Pancreas (tissue), 10 donors: ENCODE measurements at regions not wholly inside any gene's neighbourhood (a gene's known extent, or its start where the extent isn't known, plus 50 kb on each side); places are given as distances from the start of the nearest gene placed in this dataset.
A peak's percentile ranks its signal among the peaks of the same experiment; 100 is the strongest.

Source experiments
- ATAC-seq, 4 donors: fragments of 200-7000 bp; cut with Tn5 transposase; one replicate each; pipeline versions ENCODE4 v1.8.0 to v1.9.1; 2020; ENCODE audit warnings: mild to moderate bottlenecking in 4 of 4, moderate library complexity in 4 of 4
- DNase-seq, 6 donors: peaks; one replicate each; pipeline ENCODE4 v3.0.0-alpha.2; 2020
- FAIRE-seq: peaks from 2 replicates; lab custom pipeline; 2012; peaks lifted over from hg19 to GRCh38; lab: Jason Lieb, UNC
- H3K27ac ChIP-seq, 4 donors: fragments of 200-600 bp; sonication (generic); 1 replicate in 3 of 4; 2 replicates in 1 of 4; pipeline versions ENCODE4 v1.5.0 to v1.8.0; 2020
- H3K27me3 ChIP-seq, 4 donors: fragments of 200-600 bp; one replicate each; pipeline ENCODE4 v1.8.0; 2021
- H3K36me3 ChIP-seq, 3 donors: fragments of 200-600 bp; sonication (generic) in 1 of 3; one replicate each; pipeline versions ENCODE4 v1.5.0 to v1.8.0; 2020 to 2021
- H3K4me1 ChIP-seq, 3 donors: fragments of 200-600 bp; one replicate each; pipeline ENCODE4 v1.8.0; 2021
- H3K4me3 ChIP-seq, 4 donors: fragments of 200-600 bp; sonication (generic) in 2 of 4; one replicate each; pipeline versions ENCODE4 v1.5.0 to v1.8.0; 2020 to 2021
- H3K9me3 ChIP-seq, 4 donors: fragments of 200-600 bp; one replicate each; pipeline ENCODE4 v1.8.0; 2021
- CTCF ChIP-seq, 4 donors: fragments of 200-600 bp; sonication (generic) in 3 of 4; IDR thresholded peaks; one replicate each; pipeline versions ENCODE4 v1.5.0 to v1.8.0; 2021; ENCODE audit warnings: antibody characterized with exemption in 4 of 4
- WGBS, 2 donors: extraction: QIAGEN DNeasy Blood & Tissue Kit; methylation state at CpG; one replicate each; pipeline ENCODE4 v1.1.7; 2013; 5-methylcytosine and 5-hydroxymethylcytosine counted together
- intact Hi-C, 3 donors: fragments of 100-400 bp; cut with DNase I; formaldehyde crosslinking; loops; one replicate each; pipeline versions ENCODE4 v1.11.1 to v1.14.2; 2022
- donor health status: healthy with polysubstance abuse.
- donor health status: DM: no; HTN: no; CAD: no; lungs with moderate emphysema.
- donor health status: DM: no; HTN: no; CAD: no.
- donor health status: control.
- donor health status: control.
- donor health status: Bipolar disorder and iron deficiency.
- donor health status: DM: yes; HTN: yes; CAD: no.
- donor health status: DM: no; HTN: no; CAD: no.
- donor health status: DM: no; HTN: no; CAD: no.
- donor health status: DM: yes; HTN: yes; CAD: no.

GRCh38 chr4:186915816-186916215 is 192.2 kb upstream of the FAT1 start:
- Histone ChIP-seq H3K27me3 (no peaks in the 10 kb centered on the region), H3K36me3 (no peaks in the 10 kb centered on the region), H3K27ac (no peak overlapping the region), H3K4me3 (no peak overlapping the region), H3K4me1 (no peaks in the 10 kb centered on the region), H3K9me3 (no peaks in the 10 kb centered on the region)
- TF ChIP-seq CTCF (IDR thresholded peaks at IDR 0.05): no peak
- WGBS, 2 donors: 81 to 88% methylated on average over 4 of the region's 4 CpGs
- ATAC-seq (peak in 1 of 4 donors; percentile 39), DNase-seq (no peak), FAIRE-seq (no peak)
- intact Hi-C loops: no loop called here

GRCh38 chr4:186917136-186917535 is 193.5 kb upstream of the FAT1 start:
- intact Hi-C loops: no loop called here

GRCh38 chr4:186918466-186918865 is 194.8 kb upstream of the FAT1 start:
- Histone ChIP-seq H3K27ac (no peak overlapping the region), H3K27me3 (no peaks in the 10 kb centered on the region), H3K9me3 (no peaks in the 10 kb centered on the region), H3K36me3 (no peaks in the 10 kb centered on the region), H3K4me3 (no peak overlapping the region), H3K4me1 (no peaks in the 10 kb centered on the region)
- intact Hi-C loops: no loop called here
- no peak for ATAC-seq
- no peak for DNase-seq
- no peak for TF ChIP-seq CTCF (IDR thresholded peaks at IDR 0.05)
- no peak for FAIRE-seq
- 81 to 82% methylated on average over 3 of the region's 3 CpGs for WGBS, 2 donors

More at GRCh38 chr4:186917136-186917535, 193.5 kb upstream of the FAT1 start:
- DNase-seq (no peak), ATAC-seq (no peak), FAIRE-seq (no peak)
- no peak overlapping the region for H3K4me3 ChIP-seq
- no peaks in the 10 kb centered on the region for H3K27me3 ChIP-seq
- no peak for TF ChIP-seq CTCF (IDR thresholded peaks at IDR 0.05)
- H3K27ac ChIP-seq: no peak overlapping the region
- no peaks in the 10 kb centered on the region for H3K36me3 ChIP-seq
- no peaks in the 10 kb centered on the region for H3K4me1 ChIP-seq
- H3K9me3 ChIP-seq: no peaks in the 10 kb centered on the region

- Histone ChIP-seq H3K27me3 (no peaks in the 10 kb centered on the region), H3K27ac (no peak overlapping the region), H3K36me3 (no peaks in the 10 kb centered on the region), H3K9me3 (no peaks in the 10 kb centered on the region), H3K4me1 (no peaks in the 10 kb centered on the region), H3K4me3 (no peak overlapping the region)
- DNase-seq (no peak), ATAC-seq (no peak), FAIRE-seq (no peak)
- WGBS, 2 donors: 96 to 97% methylated on average over 16 of the region's 16 CpGs
- TF ChIP-seq CTCF (IDR thresholded peaks at IDR 0.05): no peak
- intact Hi-C loops: no loop called here
Measured at GRCh38 chr4:186919340-186919739, 195.7 kb upstream of the FAT1 start.

- intact Hi-C loops: no loop called here
- DNase-seq: no peak
- Histone ChIP-seq H3K4me1 (no peaks in the 10 kb centered on the region), H3K36me3 (no peaks in the 10 kb centered on the region), H3K27me3 (no peaks in the 10 kb centered on the region), H3K9me3 (no peaks in the 10 kb centered on the region), H3K27ac (no peak overlapping the region), H3K4me3 (no peak overlapping the region)
- 84 to 94% methylated on average over 2 of the region's 2 CpGs for WGBS, 2 donors
- FAIRE-seq: no peak
- no peak for ATAC-seq
- no peak for TF ChIP-seq CTCF (IDR thresholded peaks at IDR 0.05)
Measured at GRCh38 chr4:186920483-186920882, 196.8 kb upstream of the FAT1 start.
